ENCODE measurements at regions not wholly inside any gene's neighbourhood (a gene's known extent, or its start where the extent isn't known, plus 50 kb on each side); places are given as distances from the start of the nearest gene placed in this dataset.

DNA sequence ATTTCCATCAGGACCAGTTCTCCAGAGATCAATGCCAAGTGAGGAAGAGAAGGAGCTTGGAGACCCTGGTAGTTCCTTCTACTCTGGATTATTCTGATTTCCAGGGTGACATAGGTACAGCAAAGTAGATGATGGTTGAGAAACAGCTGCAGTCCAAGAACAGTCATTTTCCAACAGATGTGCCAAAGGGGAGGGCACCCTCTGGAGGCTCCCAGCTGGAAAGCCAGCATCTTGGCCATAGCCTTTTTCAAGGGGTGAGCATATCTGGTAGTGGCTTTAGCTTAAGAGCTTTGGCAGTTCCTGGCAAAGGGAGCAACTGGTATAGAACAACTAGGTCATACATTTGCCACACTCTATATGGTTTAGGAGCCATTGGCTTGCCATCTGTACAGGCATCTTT lies 492.7 kb downstream of the RASEF start:
- intact Hi-C loops (cut with DNase I; ENCODE audit: low total_unique reads): no loop called here
- no peak for DNase-seq (ENCODE audit: low spot score in 2 of 2)
- no peak overlapping the region for H3K4me3 ChIP-seq (ENCODE audit: low read depth, poor library complexity, severe bottlenecking)
- no peak for TF ChIP-seq POLR2A (IDR thresholded peaks at IDR 0.05)
- TF ChIP-seq, protein P1, sequence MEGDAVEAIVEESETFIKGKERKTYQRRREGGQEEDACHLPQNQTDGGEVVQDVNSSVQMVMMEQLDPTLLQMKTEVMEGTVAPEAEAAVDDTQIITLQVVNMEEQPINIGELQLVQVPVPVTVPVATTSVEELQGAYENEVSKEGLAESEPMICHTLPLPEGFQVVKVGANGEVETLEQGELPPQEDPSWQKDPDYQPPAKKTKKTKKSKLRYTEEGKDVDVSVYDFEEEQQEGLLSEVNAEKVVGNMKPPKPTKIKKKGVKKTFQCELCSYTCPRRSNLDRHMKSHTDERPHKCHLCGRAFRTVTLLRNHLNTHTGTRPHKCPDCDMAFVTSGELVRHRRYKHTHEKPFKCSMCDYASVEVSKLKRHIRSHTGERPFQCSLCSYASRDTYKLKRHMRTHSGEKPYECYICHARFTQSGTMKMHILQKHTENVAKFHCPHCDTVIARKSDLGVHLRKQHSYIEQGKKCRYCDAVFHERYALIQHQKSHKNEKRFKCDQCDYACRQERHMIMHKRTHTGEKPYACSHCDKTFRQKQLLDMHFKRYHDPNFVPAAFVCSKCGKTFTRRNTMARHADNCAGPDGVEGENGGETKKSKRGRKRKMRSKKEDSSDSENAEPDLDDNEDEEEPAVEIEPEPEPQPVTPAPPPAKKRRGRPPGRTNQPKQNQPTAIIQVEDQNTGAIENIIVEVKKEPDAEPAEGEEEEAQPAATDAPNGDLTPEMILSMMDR (IDR thresholded peaks at IDR 0.05): no peak

DNA sequence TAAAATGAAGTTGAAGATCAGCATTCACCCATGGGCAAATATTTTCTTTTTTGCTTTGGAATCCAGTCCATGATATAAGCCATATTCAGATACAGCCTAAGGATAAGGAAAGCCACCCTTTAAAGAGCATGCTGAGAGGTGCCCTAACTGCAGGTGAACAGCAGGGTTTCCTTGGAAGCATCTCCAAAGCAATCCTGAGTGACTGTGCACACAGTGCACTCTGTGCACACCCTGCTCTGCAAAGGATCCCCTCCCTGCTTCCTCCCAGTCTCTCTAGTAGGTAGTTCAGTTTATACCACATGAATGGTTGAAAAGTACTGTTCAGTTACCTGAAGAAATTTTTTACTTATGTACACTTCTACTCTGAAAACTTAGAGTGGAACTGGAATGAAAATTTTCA lies 491.4 kb downstream of the RASEF start:
- TF ChIP-seq, protein P1 (IDR thresholded peaks at IDR 0.05): no peak
- TF ChIP-seq POLR2A (IDR thresholded peaks at IDR 0.05): no peak
- intact Hi-C loops (cut with DNase I; ENCODE audit: low total_unique reads): no loop called here
- DNase-seq (ENCODE audit: low spot score in 2 of 2): no peak
- no peak overlapping the region for H3K4me3 ChIP-seq (ENCODE audit: low read depth, poor library complexity, severe bottlenecking)

DNA sequence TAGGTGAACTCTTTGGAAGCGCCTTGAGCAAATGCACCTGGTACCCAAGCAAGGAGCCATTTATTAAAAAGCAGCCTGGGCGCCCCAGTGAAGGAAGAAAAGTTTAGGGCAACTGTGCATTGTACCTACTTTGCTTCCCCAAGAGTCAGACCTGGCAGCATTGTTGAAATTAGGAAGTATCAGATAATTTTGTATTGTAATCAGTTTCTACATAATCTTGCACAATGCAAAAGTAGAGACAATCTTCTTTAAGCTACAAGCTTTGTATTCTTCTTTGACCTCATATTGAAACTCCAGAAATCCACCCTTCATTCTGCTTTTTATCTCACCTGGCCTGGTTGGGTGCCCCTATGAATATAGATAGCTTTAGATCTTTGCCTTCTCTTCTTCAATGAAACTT lies 490.8 kb downstream of the RASEF start:
- TF ChIP-seq, protein P1 (IDR thresholded peaks at IDR 0.05): no peak
- no peak for TF ChIP-seq POLR2A (IDR thresholded peaks at IDR 0.05)
- intact Hi-C loops (cut with DNase I; ENCODE audit: low total_unique reads): no loop called here
- DNase-seq (ENCODE audit: low spot score in 2 of 2): no peak
- 91 to 95% methylated on average over 2 of the region's 2 CpGs for WGBS, 2 donors
- no peak overlapping the region for H3K4me3 ChIP-seq (ENCODE audit: low read depth, poor library complexity, severe bottlenecking)

DNA sequence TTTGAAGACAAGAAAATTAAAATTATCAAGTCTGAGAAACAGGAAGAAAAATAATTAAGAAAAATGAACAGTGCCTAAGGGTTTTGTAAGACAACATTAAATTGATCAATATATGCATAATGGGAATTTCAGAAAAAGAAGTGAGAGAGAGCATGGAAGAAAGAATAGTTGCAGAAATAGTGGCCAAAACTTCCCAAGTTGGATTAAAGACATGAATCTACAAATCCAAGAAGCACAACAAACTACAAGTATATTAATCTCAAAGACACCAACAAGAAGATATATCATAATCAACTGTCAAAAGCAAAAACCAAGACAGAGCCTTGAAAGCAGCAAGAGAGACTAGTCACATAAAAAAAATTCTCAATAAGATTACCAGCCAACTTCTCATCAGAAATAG lies 488.0 kb downstream of the RASEF start:
- intact Hi-C loops (cut with DNase I; ENCODE audit: low total_unique reads): no loop called here
- no peak overlapping the region for H3K4me3 ChIP-seq (ENCODE audit: low read depth, poor library complexity, severe bottlenecking)
- no peak for DNase-seq (ENCODE audit: low spot score in 2 of 2)

DNA sequence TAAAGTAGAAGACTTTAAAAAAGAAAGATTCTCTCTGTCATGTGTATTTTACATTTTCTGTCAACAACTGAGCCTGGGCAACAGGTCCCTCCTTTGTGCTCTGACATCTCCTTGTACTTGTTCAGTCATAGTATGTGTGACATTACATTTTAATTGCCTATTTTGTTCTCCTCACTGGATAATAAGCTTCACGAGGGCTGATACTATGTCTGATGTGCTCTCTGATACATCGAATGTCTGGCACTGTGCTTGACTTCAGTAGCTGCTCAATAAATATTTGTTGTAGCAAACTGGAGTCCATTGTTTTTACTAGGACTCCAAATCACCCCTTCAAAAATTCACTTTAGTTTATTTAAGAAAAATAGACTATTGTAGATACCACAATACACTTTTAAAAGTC lies 482.0 kb downstream of the RASEF start:
- no peak for DNase-seq (ENCODE audit: low spot score in 2 of 2)
- no peak overlapping the region for H3K4me3 ChIP-seq (ENCODE audit: low read depth, poor library complexity, severe bottlenecking)
- WGBS, 2 donors: 85 to 87% methylated on average over 2 of the region's 2 CpGs
- intact Hi-C loops (cut with DNase I; ENCODE audit: low total_unique reads): no loop called here
- TF ChIP-seq, protein P1 (IDR thresholded peaks at IDR 0.05): no peak
- no peak for TF ChIP-seq POLR2A (IDR thresholded peaks at IDR 0.05)

More for the DNA sequence above, 488.0 kb downstream of the RASEF start:
- TF ChIP-seq, protein P1 (IDR thresholded peaks at IDR 0.05): no peak
- TF ChIP-seq POLR2A (IDR thresholded peaks at IDR 0.05): no peak

DNA sequence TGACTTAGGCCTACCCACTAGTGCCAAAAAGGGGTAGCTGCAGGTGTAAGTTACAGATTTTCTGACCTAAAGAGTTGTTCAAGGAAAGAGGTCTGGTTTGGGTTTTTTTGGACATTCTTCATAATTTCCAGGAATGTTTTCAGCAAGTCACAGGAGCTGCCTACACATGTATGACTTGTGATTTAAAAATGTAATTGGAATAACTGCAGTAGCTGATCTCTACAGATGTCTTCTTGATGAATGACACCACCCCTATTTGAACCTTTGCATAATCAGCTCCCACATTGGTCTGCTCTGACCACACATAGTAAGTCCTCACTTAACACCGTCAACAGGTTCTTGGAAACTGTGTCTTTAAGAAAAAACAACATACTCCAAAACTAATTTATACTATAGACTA lies 481.4 kb downstream of the RASEF start:
- intact Hi-C loops (cut with DNase I; ENCODE audit: low total_unique reads): no loop called here
- TF ChIP-seq, protein P1 (IDR thresholded peaks at IDR 0.05): no peak
- TF ChIP-seq POLR2A (IDR thresholded peaks at IDR 0.05): no peak
- 91 to 94% methylated on average over 1 of the region's 1 CpG for WGBS, 2 donors

More for the DNA sequence above, 481.4 kb downstream of the RASEF start:
- H3K4me3 ChIP-seq (ENCODE audit: low read depth, poor library complexity, severe bottlenecking): no peak overlapping the region
- no peak for DNase-seq (ENCODE audit: low spot score in 2 of 2)

Data from lower leg skin (tissue), 4 donors.